CD4-positive, alpha-beta T cell (primary cell): ENCODE measurements at regions not wholly inside any gene's neighbourhood (a gene's known extent, or its start where the extent isn't known, plus 50 kb on each side); places are given as distances from the start of the nearest gene placed in this dataset.
"Not testable (repeated sequence)": the region's sequence is repeated elsewhere in the genome, so short reads cannot be mapped to it uniquely, and the experiment has no call there.

ENCODE experiments used
- ATAC-seq: fragments of 200-7000 bp; cut with Tn5 transposase; one replicate; pipeline ENCODE4 v1.10.0; 2022; ENCODE audit warnings: mild to moderate bottlenecking; ENCODE audit not compliant: poor library complexity
- CTCF ChIA-PET: fragments of 350-600 bp; sonication (Branson Sonifier 250); formaldehyde crosslinking; loops from one replicate; lab custom pipeline; 2021; ENCODE audit warnings: antibody characterized with exemption, inconsistent platforms; lab: Charles Lee
- POLR2A ChIA-PET: fragments of 350-600 bp; sonication (Branson Sonifier 250); formaldehyde crosslinking; loops from one replicate; lab custom pipeline; 2021; ENCODE audit warnings: antibody characterized with exemption, inconsistent platforms; lab: Charles Lee
- DNase-seq, 14 experiments: peaks; one replicate each; pipeline ENCODE4 v3.0.0-alpha.2; 2013 to 2020; ENCODE audit warnings: mixed read lengths in 2 of 14
- H3K27ac ChIP-seq, 2 donors: one replicate each; pipeline versions ENCODE4 v1.5.1 to v1.7.0; 2013; ENCODE audit warnings: low read length in 2 of 2, low read depth in 1 of 2, mild to moderate bottlenecking in 1 of 2
- H3K27me3 ChIP-seq, 2 experiments: 1 replicate in 1 of 2; 2 replicates in 1 of 2; pipeline versions ENCODE4 v1.6.1 to v1.7.0; 2013; ENCODE audit warnings: low read length in 2 of 2, control low read depth in 1 of 2, mild to moderate bottlenecking in 1 of 2, moderate library complexity in 1 of 2; ENCODE audit not compliant: insufficient read depth in 2 of 2, control insufficient read depth in 1 of 2
- H3K36me3 ChIP-seq: one replicate; pipeline ENCODE4 v1.6.1; 2013; ENCODE audit warnings: low read length, control low read depth; ENCODE audit not compliant: insufficient read depth
- H3K4me1 ChIP-seq: one replicate; pipeline ENCODE4 v1.6.1; 2013; ENCODE audit warnings: low read length, control low read depth; ENCODE audit not compliant: insufficient read depth
- H3K4me3 ChIP-seq: one replicate; pipeline ENCODE4 v1.5.1; 2013; ENCODE audit warnings: mild to moderate bottlenecking, low read length, moderate library complexity
- H3K9me3 ChIP-seq, 2 experiments: 1 replicate in 1 of 2; 2 replicates in 1 of 2; pipeline versions ENCODE4 v1.6.1 to v1.7.0; 2013; ENCODE audit warnings: low read length in 2 of 2, mild to moderate bottlenecking in 2 of 2, control low read depth in 1 of 2, moderate library complexity in 1 of 2; ENCODE audit not compliant: control insufficient read depth in 1 of 2, insufficient read depth in 1 of 2
- H3K27ac Mint-ChIP-seq: one replicate; pipeline ENCODE4 v1.8.0; 2020; ENCODE audit warnings: mixed read lengths
- H3K27me3 Mint-ChIP-seq: one replicate; pipeline ENCODE4 v1.8.0; 2021; ENCODE audit warnings: mixed read lengths
- H3K36me3 Mint-ChIP-seq: one replicate; pipeline ENCODE4 v1.8.0; 2021; ENCODE audit warnings: low read depth, mixed read lengths
- H3K4me1 Mint-ChIP-seq: one replicate; pipeline ENCODE4 v1.8.0; 2021; ENCODE audit warnings: low read depth, mixed read lengths
- H3K4me3 Mint-ChIP-seq: one replicate; pipeline ENCODE4 v1.8.0; 2020; ENCODE audit warnings: mild to moderate bottlenecking, mixed read lengths
- H3K9me3 Mint-ChIP-seq: one replicate; pipeline ENCODE4 v1.8.0; 2020; ENCODE audit warnings: mixed read lengths
- intact Hi-C, 2 experiments: fragments of 100-400 bp; cut with DNase I in 1 of 2; cut with micrococcal nuclease in 1 of 2; formaldehyde crosslinking; loops; one replicate each; pipeline versions ENCODE4 v1.15.1 to v1.9.0; 2023 to 2025; cut with DNase I, micrococcal nuclease
- TF ChIP-seq, protein P1 (sequence below): fragments of 200-600 bp; IDR thresholded peaks from one replicate; pipeline ENCODE4 v1.8.0; 2022; ENCODE audit warnings: antibody characterized with exemption, mild to moderate bottlenecking

DNA sequence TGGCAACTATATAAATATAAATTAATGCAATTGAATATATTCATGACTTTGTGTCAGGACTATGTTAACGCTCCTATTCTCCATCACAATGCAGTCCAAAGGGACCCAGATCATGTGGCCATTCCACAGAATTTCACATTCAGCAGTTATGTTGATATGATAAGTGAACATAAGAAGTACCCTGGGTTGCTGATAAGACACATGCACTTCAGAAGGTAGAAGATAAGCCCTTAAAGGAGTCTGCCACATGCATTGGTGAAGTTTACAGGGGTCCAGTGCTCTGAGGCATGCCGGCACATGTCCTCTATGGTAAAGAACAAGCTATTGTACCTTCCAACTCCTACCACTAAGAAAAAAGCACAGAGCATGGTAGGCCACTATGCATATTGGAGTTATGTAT lies 76.4 kb downstream of the PHAX start:
- intact Hi-C loops: loop anchor here (2.0 to 5.0 kb wide), 3 partner anchors 125 to 816 kb away; no protein-coding TSS in a partner anchor
- Mint-ChIP-seq H3K27me3 (no peaks in the 10 kb centered on the region), H3K36me3 (no peaks in the 10 kb centered on the region), H3K9me3 (no peaks in the 10 kb centered on the region), H3K27ac (no peak overlapping the region), H3K4me3 (no peak overlapping the region), H3K4me1 (peaks cover 5% of the 10 kb centered on the region)
- Histone ChIP-seq H3K4me1 (peaks cover 4% of the 10 kb centered on the region), H3K9me3 (no peaks in the 10 kb centered on the region), H3K27me3 (no peaks in the 10 kb centered on the region), H3K4me3 (no peak overlapping the region), H3K27ac (no peak overlapping the region), H3K36me3 (no peaks in the 10 kb centered on the region)
- TF ChIP-seq, protein P1, sequence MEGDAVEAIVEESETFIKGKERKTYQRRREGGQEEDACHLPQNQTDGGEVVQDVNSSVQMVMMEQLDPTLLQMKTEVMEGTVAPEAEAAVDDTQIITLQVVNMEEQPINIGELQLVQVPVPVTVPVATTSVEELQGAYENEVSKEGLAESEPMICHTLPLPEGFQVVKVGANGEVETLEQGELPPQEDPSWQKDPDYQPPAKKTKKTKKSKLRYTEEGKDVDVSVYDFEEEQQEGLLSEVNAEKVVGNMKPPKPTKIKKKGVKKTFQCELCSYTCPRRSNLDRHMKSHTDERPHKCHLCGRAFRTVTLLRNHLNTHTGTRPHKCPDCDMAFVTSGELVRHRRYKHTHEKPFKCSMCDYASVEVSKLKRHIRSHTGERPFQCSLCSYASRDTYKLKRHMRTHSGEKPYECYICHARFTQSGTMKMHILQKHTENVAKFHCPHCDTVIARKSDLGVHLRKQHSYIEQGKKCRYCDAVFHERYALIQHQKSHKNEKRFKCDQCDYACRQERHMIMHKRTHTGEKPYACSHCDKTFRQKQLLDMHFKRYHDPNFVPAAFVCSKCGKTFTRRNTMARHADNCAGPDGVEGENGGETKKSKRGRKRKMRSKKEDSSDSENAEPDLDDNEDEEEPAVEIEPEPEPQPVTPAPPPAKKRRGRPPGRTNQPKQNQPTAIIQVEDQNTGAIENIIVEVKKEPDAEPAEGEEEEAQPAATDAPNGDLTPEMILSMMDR: no peak
- POLR2A ChIA-PET: interaction anchor here (1.2 to 6.0 kb wide), 2 partner anchors 99 to 102 kb away, joined by 3 to 46 read pairs; partner anchors contain the start of gene LMNB1
- no peak for ATAC-seq
- CTCF ChIA-PET: interaction anchor here (1.0 to 4.4 kb wide), 2 partner anchors 102 to 816 kb away, joined by 3 to 49 read pairs; partner anchors contain the start of gene LMNB1
- no peak for DNase-seq

DNA sequence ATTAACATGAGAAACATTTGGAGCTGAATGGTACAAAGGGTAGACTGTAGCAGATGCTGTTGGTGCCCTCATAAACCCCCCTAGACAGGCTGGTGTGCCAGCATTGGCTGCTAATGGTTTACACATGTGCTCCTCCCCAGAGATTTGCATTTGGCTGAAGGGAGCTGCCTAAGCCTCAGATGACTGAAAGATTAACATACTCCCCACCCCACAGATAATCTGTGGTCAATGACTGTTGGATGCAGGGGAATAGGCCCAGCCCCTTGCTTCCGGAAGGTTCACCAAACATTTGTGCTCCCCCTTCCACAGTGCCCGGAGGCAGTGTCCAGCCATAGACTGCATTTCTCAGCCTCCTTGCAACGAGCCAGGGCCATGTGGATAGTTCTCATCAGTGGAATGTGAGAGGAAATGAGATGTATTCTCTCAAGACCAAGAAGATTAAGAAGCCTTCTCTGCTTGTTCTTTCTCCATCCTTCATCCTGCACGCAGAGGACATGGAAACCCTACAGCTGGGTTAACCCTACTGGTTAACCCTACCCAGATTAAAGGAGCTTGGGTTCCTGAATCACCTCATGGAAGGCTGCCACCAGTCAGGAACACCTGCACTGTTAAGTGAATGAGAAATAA lies 79.6 kb downstream of the PHAX start:
- POLR2A ChIA-PET: interaction anchor here (6.0 kb wide), 1 partner anchor 99 kb away, joined by 46 read pairs; the partner anchor contains the start of gene LMNB1

DNA sequence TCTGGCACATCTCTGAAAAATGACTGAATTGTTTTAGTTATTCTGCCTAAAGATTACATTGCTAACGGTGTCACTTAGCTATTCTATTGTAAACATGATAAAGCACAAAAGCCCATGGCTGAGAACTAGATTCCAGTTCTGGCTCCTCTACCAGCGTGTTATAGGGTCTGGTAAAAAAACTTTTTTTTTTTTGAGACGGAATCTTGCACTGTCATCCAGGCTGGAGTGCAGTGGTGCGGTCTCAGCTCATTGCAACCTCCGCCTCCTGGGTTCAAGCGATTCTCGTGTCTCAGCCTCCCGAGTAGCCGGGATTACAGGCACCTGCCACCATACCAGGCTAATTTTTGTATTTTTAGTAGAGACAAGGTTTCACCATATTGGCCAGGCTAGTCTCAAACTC lies 80.6 kb downstream of the PHAX start:
- H3K9me3 Mint-ChIP-seq, H3K27ac Mint-ChIP-seq, H3K4me3 Mint-ChIP-seq, H3K4me3 ChIP-seq, H3K36me3 ChIP-seq, H3K4me1 Mint-ChIP-seq, H3K9me3 ChIP-seq, H3K27me3 Mint-ChIP-seq, H3K36me3 Mint-ChIP-seq, H3K4me1 ChIP-seq, H3K27me3 ChIP-seq, DNase-seq, H3K27ac ChIP-seq, POLR2A ChIA-PET, ATAC-seq: not testable (repeated sequence)
- intact Hi-C loops: loop anchor here in 1 of 2 experiments (5.0 kb wide), 1 partner anchor 41 kb away; no protein-coding TSS in a partner anchor
- CTCF ChIA-PET: interaction anchor here (1.4 kb wide), 1 partner anchor 633 kb away, joined by 3 read pairs; no protein-coding TSS in a partner anchor

More for the DNA sequence above, 79.6 kb downstream of the PHAX start:
- Histone ChIP-seq H3K9me3 (no peaks in the 10 kb centered on the region), H3K27me3 (no peaks in the 10 kb centered on the region), H3K4me1 (peaks cover 4% of the 10 kb centered on the region), H3K27ac (no peak overlapping the region), H3K36me3 (no peaks in the 10 kb centered on the region), H3K4me3 (no peak overlapping the region)
- H3K4me3 Mint-ChIP-seq: no peak overlapping the region
- H3K27me3 Mint-ChIP-seq: no peaks in the 10 kb centered on the region
- no peak overlapping the region for H3K27ac Mint-ChIP-seq
- DNase-seq: no peak
- no peaks in the 10 kb centered on the region for H3K9me3 Mint-ChIP-seq
- TF ChIP-seq, protein P1: no peak
- ATAC-seq: no peak
- H3K4me1 Mint-ChIP-seq: peaks cover 5% of the 10 kb centered on the region
- CTCF ChIA-PET: interaction anchor here (0.7 to 1.4 kb wide), 2 partner anchors 101 to 634 kb away, joined by 3 read pairs; no protein-coding TSS in a partner anchor
- intact Hi-C loops: loop anchor here in 1 of 2 experiments (5.0 kb wide), 1 partner anchor 42 kb away; no protein-coding TSS in a partner anchor
- no peaks in the 10 kb centered on the region for H3K36me3 Mint-ChIP-seq
